Upper lobe of left lung (tissue), 6 donors: ENCODE measurements at regions not wholly inside any gene's neighbourhood (a gene's known extent, or its start where the extent isn't known, plus 50 kb on each side); places are given as distances from the start of the nearest gene placed in this dataset.

Experiments
- ATAC-seq, 2 donors: fragments of 200-7000 bp; cut with Tn5 transposase; one replicate each; pipeline ENCODE4 v1.9.1; 2022; ENCODE audit warnings: mild to moderate bottlenecking in 2 of 2, moderate library complexity in 2 of 2; ENCODE audit not compliant: low FRiP score in 2 of 2
- DNase-seq, 2 donors: peaks; one replicate each; pipeline ENCODE4 v3.0.0-alpha.2; 2019 to 2020
- H3K27ac ChIP-seq, 4 donors: fragments of 200-600 bp; sonication (generic); one replicate each; pipeline ENCODE4 v1.5.1; 2016 to 2019
- H3K27me3 ChIP-seq, 4 donors: fragments of 200-600 bp; sonication (generic); one replicate each; pipeline ENCODE4 v1.5.1; 2017 to 2019
- H3K36me3 ChIP-seq, 4 donors: fragments of 200-600 bp; sonication (generic); one replicate each; pipeline ENCODE4 v1.5.1; 2016 to 2019
- H3K4me1 ChIP-seq, 4 donors: fragments of 200-600 bp; sonication (generic); one replicate each; pipeline ENCODE4 v1.5.1; 2018 to 2019
- H3K4me3 ChIP-seq, 4 donors: fragments of 200-600 bp; sonication (generic); one replicate each; pipeline ENCODE4 v1.5.1; 2017 to 2019; ENCODE audit warnings: mild to moderate bottlenecking in 2 of 4, moderate library complexity in 1 of 4
- H3K9me3 ChIP-seq, 4 donors: fragments of 200-600 bp; sonication (generic); one replicate each; pipeline ENCODE4 v1.5.1; 2018 to 2019
- EP300 ChIP-seq, 4 donors: sonication (generic); formaldehyde crosslinking; IDR thresholded peaks; one replicate each; pipeline ENCODE4 v1.5.1; 2017; ENCODE audit warnings: antibody characterized with exemption in 4 of 4, control low read depth in 2 of 4
- POLR2A ChIP-seq, 4 donors: fragments of 450-650 bp; IDR thresholded peaks; one replicate each; pipeline ENCODE4 v1.5.1; 2016 to 2017; ENCODE audit warnings: antibody characterized with exemption in 4 of 4, mild to moderate bottlenecking in 2 of 4
- POLR2AphosphoS5 ChIP-seq, 2 donors: sonication (generic); formaldehyde crosslinking; IDR thresholded peaks; one replicate each; pipeline ENCODE4 v1.5.1; 2017; ENCODE audit warnings: antibody characterized with exemption in 2 of 2
- WGBS, 2 donors: methylation state at CpG; one replicate each; pipeline ENCODE4 v1.1.5; 2017 to 2018; 5-methylcytosine and 5-hydroxymethylcytosine counted together
- TF ChIP-seq, protein P1 (sequence below), 6 experiments: fragments of 450-650 bp in 4 of 6; fragments of 200-600 bp in 2 of 6; sonication (generic) in 2 of 6; IDR thresholded peaks; one replicate each; pipeline ENCODE4 v1.5.1; 2016 to 2019; ENCODE audit warnings: antibody characterized with exemption in 6 of 6
- donor health status: DM: no; HTN: no; CAD: no; lungs with moderate emphysema.
- donor health status: DM: no; HTN: yes; CAD: no; lungs with severe emphysema.

DNA sequence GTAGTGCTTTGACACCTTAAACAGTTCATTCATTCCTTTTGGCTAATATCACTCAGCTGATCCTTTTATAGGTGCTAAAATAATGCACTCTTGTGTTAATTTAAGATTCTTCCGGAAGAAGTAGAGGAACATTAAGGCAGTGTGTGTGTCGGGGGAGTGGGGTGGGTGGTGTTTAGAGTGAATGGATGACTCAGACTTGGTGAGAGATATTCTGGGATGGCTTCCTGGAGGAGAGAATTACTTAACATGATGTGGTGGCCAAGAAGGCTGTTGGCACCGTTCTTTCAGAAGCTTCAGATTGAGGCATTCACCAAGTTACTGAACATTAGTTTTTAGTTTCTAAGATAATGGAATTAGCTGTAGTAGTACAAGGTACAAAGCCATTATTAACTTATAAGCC is 125.6 kb upstream of the ROPN1 start:
- H3K4me1 ChIP-seq: peaks cover 2 to 12% (median 4%) of the 10 kb centered on the region in 4 donors
- H3K27me3 ChIP-seq: no peaks in the 10 kb centered on the region
- H3K36me3 ChIP-seq: no peaks in the 10 kb centered on the region
- no peak overlapping the region for H3K27ac ChIP-seq
- H3K4me3 ChIP-seq: no peak overlapping the region
- 79 to 80% methylated on average over 3 of the region's 3 CpGs for WGBS, 2 donors
- DNase-seq (no peak), ATAC-seq (peak in 1 of 2 donors; percentile 75)
- no peak for TF ChIP-seq POLR2A (IDR thresholded peaks at IDR 0.05)
- TF ChIP-seq, protein P1, sequence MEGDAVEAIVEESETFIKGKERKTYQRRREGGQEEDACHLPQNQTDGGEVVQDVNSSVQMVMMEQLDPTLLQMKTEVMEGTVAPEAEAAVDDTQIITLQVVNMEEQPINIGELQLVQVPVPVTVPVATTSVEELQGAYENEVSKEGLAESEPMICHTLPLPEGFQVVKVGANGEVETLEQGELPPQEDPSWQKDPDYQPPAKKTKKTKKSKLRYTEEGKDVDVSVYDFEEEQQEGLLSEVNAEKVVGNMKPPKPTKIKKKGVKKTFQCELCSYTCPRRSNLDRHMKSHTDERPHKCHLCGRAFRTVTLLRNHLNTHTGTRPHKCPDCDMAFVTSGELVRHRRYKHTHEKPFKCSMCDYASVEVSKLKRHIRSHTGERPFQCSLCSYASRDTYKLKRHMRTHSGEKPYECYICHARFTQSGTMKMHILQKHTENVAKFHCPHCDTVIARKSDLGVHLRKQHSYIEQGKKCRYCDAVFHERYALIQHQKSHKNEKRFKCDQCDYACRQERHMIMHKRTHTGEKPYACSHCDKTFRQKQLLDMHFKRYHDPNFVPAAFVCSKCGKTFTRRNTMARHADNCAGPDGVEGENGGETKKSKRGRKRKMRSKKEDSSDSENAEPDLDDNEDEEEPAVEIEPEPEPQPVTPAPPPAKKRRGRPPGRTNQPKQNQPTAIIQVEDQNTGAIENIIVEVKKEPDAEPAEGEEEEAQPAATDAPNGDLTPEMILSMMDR (IDR thresholded peaks at IDR 0.05): no peak
- no peak for TF ChIP-seq POLR2AphosphoS5 (IDR thresholded peaks at IDR 0.05)
- no peak for TF ChIP-seq EP300 (IDR thresholded peaks at IDR 0.05)
- H3K9me3 ChIP-seq: no peaks in the 10 kb centered on the region

GRCh38 chr3:124118397-124118796 is 126.5 kb upstream of the ROPN1 start:
- Histone ChIP-seq H3K4me1 (peaks cover 2 to 12% (median 4%) of the 10 kb centered on the region in 4 donors), H3K27me3 (no peaks in the 10 kb centered on the region), H3K4me3 (no peak overlapping the region), H3K27ac (no peak overlapping the region), H3K9me3 (no peaks in the 10 kb centered on the region), H3K36me3 (no peaks in the 10 kb centered on the region)
- WGBS, 2 donors: 83 to 94% methylated on average over 4 of the region's 4 CpGs
- no peak for DNase-seq
- no peak for TF ChIP-seq POLR2AphosphoS5 (IDR thresholded peaks at IDR 0.05)
- TF ChIP-seq, protein P1 (IDR thresholded peaks at IDR 0.05): no peak
- no peak for TF ChIP-seq POLR2A (IDR thresholded peaks at IDR 0.05)
- no peak for TF ChIP-seq EP300 (IDR thresholded peaks at IDR 0.05)
- no peak for ATAC-seq

DNA sequence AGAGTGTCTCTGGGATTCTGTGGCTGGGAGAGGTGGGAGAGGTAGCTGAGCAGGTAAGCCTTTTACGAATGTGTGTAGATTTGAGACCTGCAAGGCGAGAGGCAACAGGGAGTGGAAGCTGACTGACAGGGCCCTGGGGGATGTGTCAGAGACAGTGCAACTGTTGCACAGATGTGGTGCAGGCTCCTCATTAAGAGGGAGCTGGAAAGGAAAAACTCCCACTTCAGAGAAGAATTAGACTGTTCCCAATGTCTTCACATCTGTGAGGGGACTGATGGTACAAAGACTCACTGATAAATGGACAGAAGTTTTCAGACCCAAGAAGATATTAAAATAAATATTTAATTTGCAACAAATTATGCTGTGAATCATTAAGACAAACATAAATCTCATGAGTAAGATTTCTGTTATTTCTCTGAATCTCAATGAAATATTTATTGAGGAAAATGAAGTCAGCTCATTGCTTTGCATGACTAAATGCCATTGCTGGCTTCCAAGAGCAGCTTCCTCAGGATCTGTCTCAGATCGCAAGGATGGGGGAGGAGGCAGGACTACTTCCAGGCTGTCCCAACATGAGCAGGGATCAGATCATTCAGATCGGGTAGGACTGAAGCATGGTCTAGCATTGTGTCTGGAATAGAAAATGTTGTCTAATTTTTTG is 127.3 kb upstream of the ROPN1 start:
- Histone ChIP-seq H3K4me3 (no peak overlapping the region), H3K27ac (no peak overlapping the region), H3K36me3 (no peaks in the 10 kb centered on the region), H3K27me3 (no peaks in the 10 kb centered on the region), H3K4me1 (peaks cover 2 to 12% (median 4%) of the 10 kb centered on the region in 4 donors), H3K9me3 (no peaks in the 10 kb centered on the region)
- DNase-seq (no peak), ATAC-seq (peak in 1 of 2 donors; percentile 66)
- 79 to 83% methylated on average over 4 of the region's 4 CpGs for WGBS, 2 donors
- TF ChIP-seq, protein P1 (IDR thresholded peaks at IDR 0.05): no peak
- TF ChIP-seq POLR2A (IDR thresholded peaks at IDR 0.05) (no peak), EP300 (IDR thresholded peaks at IDR 0.05) (no peak)

DNA sequence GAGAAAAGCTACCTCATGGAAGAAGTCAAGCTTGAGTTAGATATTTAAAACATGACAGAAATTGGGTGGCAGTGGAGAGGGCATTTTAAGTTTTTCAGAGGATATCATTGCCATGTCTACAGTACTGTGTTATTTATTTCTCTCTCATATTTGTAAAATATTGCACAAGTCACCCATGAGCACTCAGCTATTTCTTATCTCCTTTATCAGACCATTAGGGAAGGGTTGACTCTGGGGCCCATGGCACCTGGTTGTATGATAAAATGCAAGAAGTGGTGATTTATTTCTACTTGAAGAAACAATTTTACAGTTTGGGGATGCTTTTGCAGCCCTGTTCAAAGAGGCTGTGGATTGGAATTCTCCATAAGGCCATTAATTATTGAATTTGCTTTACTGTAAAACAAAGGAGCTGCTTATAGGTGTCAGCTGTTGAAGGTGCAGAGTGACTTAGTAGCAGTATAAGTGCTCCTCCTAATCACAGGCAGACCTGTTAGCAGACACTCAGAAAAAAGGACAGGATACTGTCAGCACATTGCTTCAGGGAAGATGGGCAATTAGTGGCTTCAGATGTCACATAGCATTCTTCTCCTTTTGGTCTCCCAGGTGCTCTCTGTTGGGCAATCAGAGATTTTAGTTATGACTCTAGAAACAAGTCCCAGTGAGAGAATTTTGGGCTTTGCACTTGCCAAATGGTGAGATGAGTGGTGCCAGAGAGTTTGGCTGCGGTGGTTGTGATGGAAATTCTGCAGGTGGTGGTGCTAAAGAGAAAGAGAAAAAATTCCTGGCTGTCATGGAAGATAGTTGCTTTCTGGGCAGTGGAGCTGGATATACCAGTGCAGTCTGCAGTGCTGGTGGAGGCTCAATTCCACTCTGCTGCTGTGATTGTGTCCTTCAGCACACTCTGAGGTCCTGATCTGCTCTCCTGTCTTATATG is 129.7 kb upstream of the ROPN1 start:
- Histone ChIP-seq H3K36me3 (no peaks in the 10 kb centered on the region), H3K4me1 (peaks cover 0 to 4% (median 3%) of the 10 kb centered on the region in 4 donors), H3K27me3 (no peaks in the 10 kb centered on the region), H3K9me3 (no peaks in the 10 kb centered on the region), H3K27ac (no peak overlapping the region), H3K4me3 (no peak overlapping the region)
- ATAC-seq (no peak), DNase-seq (no peak)
- TF ChIP-seq, protein P1 (IDR thresholded peaks at IDR 0.05): no peak
- 72 to 78% methylated on average over 1 of the region's 1 CpG for WGBS, 2 donors
